ENCODE measurements at regions not wholly inside any gene's neighbourhood (a gene's known extent, or its start where the extent isn't known, plus 50 kb on each side); places are given as distances from the start of the nearest gene placed in this dataset.
"Not testable (repeated sequence)": the region's sequence is repeated elsewhere in the genome, so short reads cannot be mapped to it uniquely, and the experiment has no call there.

DNA sequence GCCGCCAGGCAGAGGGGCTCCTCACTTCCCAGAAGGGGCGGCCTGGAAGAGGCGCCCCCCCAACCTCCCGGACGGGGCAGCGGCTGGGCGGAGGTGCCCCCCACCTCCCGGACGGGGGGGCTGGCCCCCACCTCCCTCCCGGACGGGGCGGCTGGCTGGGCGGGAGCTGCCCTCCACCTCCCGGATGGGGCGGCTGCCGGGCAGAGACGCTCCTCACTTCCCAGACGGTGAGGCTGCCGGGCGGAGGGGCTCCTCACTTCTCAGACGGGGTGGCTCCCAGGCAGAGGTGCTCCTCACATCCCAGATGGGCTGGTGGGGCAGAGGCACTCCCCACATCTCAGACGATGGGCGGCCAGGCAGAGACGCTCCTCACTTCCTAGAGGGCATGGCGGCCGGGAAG, 389.7 kb upstream of the EYS start:
- TF ChIP-seq, protein P1, sequence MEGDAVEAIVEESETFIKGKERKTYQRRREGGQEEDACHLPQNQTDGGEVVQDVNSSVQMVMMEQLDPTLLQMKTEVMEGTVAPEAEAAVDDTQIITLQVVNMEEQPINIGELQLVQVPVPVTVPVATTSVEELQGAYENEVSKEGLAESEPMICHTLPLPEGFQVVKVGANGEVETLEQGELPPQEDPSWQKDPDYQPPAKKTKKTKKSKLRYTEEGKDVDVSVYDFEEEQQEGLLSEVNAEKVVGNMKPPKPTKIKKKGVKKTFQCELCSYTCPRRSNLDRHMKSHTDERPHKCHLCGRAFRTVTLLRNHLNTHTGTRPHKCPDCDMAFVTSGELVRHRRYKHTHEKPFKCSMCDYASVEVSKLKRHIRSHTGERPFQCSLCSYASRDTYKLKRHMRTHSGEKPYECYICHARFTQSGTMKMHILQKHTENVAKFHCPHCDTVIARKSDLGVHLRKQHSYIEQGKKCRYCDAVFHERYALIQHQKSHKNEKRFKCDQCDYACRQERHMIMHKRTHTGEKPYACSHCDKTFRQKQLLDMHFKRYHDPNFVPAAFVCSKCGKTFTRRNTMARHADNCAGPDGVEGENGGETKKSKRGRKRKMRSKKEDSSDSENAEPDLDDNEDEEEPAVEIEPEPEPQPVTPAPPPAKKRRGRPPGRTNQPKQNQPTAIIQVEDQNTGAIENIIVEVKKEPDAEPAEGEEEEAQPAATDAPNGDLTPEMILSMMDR (conservative IDR thresholded peaks at IDR 0.05; ENCODE audit: control insufficient read depth, insufficient read depth, low read depth, low read length), result no peak
- DNase-seq (ENCODE audit: low read depth), result no peak
- H3K4me3 ChIP-seq (ENCODE audit: control insufficient read depth, low read depth, low read length), result no peak overlapping the region

DNA sequence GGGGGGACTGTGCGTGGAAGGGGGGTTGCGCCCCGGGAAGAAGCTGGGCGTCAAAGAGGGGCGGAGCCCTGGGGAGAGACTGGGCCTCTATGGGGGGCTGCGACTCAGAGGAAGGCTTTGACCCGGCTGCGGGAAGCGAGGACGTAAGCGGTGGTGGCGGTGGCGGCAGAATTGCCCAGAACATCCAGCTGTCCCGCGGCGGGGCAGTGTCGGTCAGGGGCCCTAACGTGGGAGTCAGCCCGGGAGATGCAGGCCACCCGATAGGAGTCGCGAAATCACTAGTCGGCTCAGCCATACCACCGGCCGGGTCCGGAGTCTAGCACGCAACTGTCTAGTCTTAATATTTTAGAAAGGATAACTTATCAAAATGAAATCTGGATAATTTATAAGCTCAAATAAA, 387.6 kb upstream of the EYS start:
- no peak overlapping the region for H3K4me3 ChIP-seq (ENCODE audit: control insufficient read depth, low read depth, low read length)
- TF ChIP-seq, protein P1 (conservative IDR thresholded peaks at IDR 0.05; ENCODE audit: control insufficient read depth, insufficient read depth, low read depth, low read length), result no peak
- DNase-seq (ENCODE audit: low read depth), result no peak

DNA sequence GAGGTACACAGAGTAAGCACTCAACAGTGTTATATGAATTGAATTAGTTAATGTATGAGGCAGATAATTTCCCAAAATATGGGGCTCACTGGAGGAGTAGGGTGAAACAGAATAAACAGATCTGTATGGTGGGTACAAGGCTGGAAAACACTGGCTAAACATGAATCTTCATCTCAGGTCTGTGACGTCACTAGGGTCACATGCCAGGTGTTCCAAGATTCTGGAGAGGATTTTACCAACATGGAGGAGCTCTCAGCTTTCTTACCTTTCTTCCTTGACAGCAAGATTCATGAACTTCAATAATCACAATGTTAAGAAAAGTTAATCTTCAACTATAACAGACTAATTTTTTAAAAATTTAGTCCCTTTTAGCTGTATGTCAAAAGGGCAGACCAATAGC, 385.3 kb upstream of the EYS start:
- not testable (repeated sequence) for DNase-seq (ENCODE audit: low read depth); H3K4me3 ChIP-seq (ENCODE audit: control insufficient read depth, low read depth, low read length)

DNA sequence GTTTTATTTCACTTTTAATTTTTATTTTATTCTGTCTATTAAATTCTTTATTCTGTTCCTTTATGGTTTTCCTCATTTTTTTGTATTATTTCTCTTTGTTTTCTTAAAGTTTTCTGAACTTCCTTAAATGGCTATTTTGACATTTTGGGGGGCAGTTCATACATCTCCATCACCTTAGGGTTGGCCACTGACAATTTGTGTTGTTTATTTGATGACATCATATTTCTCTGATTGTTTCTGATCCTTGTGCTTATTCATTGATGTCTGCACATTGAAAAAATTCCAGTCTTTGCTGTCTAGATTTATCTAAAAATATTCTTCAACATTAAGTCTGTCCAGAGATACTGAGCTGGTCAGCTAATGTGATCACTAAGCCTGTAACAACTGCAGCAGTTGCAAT, 379.5 kb upstream of the EYS start:
- no peak for DNase-seq (ENCODE audit: low read depth)
- TF ChIP-seq, protein P1 (conservative IDR thresholded peaks at IDR 0.05; ENCODE audit: control insufficient read depth, insufficient read depth, low read depth, low read length), result no peak
- no peak overlapping the region for H3K4me3 ChIP-seq (ENCODE audit: control insufficient read depth, low read depth, low read length)

DNA sequence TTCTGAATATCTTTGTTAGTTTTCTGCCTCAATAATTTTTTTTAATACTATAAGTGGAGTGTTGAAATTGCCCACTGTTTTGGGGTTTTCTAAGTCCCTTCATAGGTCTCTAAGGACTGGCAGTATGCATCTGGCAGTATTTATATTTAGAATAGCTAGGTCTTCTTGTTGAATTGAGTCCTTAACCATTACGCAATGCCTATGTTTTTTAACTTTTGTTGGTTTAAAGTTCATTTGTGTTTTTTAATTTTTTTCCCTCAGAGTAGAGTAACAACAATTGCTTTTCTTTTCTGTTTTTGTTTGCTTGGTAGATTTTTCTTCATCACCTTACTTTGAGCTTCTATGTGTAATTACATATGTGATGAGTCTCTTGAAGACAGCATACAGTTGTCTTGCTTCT, 375.9 kb upstream of the EYS start:
- TF ChIP-seq, protein P1 (conservative IDR thresholded peaks at IDR 0.05; ENCODE audit: control insufficient read depth, insufficient read depth, low read depth, low read length), result no peak
- no peak overlapping the region for H3K4me3 ChIP-seq (ENCODE audit: control insufficient read depth, low read depth, low read length)

DNA sequence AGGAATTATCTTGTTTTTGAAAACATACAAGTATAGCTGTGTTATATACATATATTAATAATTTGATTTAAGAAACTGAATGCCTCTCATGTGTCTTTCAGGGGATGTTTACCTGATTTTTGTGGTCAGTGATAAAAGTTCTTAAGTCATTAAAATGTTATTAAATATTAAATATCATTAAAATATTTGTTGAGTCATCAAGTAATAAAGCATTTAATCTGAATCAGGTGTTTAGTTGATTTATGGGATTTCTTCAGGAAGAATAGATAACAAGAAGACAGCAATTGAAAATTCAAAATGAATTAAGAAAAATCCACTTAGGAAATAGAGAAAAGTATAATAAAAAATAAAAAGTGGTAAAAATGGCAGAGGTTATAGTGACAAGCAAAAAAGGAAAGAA, 361.9 kb upstream of the EYS start:
- no peak overlapping the region for H3K4me3 ChIP-seq (ENCODE audit: control insufficient read depth, low read depth, low read length)
- TF ChIP-seq, protein P1 (conservative IDR thresholded peaks at IDR 0.05; ENCODE audit: control insufficient read depth, insufficient read depth, low read depth, low read length), result no peak
- DNase-seq (ENCODE audit: low read depth), result no peak

More for the DNA sequence above, 375.9 kb upstream of the EYS start:
- DNase-seq (ENCODE audit: low read depth), result no peak

DNA sequence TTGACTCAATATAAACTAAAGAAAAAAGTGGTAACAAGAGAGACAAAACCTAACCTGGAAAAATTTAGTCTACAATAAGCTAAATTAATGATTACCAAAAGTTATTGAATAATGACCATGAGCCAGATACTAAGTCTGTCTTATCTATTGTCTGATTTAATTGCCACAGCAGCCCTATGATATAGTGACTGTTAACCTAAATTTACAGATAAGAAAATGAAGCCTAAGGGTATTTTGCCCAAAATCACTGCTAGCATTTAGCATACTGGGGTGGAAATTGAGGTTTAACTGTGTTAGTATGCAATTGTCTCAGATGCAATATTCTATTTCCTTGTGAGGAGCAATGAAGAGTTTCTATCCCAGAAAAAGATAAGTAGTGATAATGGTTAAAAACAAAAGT, 361.0 kb upstream of the EYS start:
- no peak for DNase-seq (ENCODE audit: low read depth)
- no peak overlapping the region for H3K4me3 ChIP-seq (ENCODE audit: control insufficient read depth, low read depth, low read length)
- TF ChIP-seq, protein P1 (conservative IDR thresholded peaks at IDR 0.05; ENCODE audit: control insufficient read depth, insufficient read depth, low read depth, low read length), result no peak
